ENCODE measurements at regions not wholly inside any gene's neighbourhood (a gene's known extent, or its start where the extent isn't known, plus 50 kb on each side); places are given as distances from the start of the nearest gene placed in this dataset.
"Not testable (repeated sequence)": the region's sequence is repeated elsewhere in the genome, so short reads cannot be mapped to it uniquely, and the experiment has no call there.

DNA sequence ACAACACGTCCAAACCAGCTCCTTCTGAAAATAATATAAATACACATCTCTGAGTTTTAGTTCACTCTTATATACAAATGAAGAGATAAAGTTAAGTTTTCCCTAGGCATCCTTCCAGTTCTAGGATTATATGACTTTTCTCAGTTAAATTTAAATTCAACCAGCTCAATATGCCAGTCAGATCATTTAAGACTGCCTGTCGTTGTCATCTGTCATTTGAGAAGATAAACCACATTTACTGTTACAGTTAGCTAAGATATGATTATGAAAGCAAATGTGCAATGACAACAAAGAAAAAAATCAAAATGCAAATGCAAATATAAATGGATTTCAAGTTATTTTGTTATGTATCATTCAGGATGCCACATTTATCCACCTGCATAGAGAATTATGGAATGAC lies 671.7 kb upstream of the GOT2 start:
- DNase-seq (ENCODE audit: low spot score), result no peak

DNA sequence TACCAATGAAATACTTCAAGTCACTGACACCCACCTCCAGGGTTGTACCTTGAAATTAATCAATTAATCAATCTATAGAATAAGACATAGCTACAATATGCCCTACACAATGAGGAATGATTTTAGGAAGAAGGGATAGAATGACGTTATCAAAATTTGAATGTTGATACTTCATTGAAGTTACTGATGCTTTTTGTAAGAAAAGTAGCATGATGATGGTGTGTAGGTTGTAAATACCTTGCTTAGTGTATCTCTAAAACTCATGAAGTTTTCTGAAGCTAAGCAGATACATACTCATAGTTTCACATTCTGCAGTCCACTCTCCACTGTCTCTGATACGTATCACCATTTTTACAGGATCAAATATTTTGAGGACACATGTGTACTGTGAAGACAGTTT lies 670.4 kb upstream of the GOT2 start:
- no peak for DNase-seq (ENCODE audit: low spot score)

DNA sequence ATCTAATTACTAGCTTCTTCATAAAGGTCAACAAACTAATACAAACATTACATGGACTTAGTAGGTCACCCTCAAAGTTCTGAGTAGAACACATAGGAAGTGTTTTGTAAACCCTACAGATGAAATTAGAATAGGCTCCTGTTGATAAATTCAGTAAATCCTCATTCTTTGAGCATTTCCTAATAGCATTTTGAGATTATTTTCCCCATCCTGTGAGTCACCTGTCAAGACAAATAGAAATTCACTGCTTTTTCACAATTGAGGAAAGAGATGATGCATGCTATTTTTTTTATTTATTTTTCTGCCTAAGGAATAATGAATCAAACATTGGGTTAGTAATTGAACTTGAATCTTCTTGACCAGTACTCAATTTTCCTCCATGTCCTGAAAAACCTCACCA lies 666.7 kb upstream of the GOT2 start:
- DNase-seq (ENCODE audit: low spot score), result no peak

DNA sequence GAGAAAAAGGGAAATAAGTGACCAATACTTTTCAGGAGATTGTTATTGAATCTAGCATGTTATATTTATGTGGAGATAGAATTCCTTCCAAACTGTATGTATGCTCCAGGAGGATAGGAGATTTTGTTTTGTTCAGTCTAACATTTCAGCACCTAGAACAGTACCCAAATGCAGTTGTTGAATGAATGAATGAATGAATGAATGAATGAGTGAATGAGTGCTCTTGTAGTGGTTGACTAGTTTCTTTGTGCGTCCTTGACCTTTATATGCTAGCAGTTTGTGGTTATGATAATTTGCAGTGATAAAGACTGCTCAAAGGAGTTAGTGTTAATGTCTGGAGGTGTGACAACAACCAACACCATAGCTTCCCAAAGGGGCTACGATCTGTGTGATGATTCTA lies 663.5 kb upstream of the GOT2 start:
- no peak for DNase-seq (ENCODE audit: low spot score)

DNA sequence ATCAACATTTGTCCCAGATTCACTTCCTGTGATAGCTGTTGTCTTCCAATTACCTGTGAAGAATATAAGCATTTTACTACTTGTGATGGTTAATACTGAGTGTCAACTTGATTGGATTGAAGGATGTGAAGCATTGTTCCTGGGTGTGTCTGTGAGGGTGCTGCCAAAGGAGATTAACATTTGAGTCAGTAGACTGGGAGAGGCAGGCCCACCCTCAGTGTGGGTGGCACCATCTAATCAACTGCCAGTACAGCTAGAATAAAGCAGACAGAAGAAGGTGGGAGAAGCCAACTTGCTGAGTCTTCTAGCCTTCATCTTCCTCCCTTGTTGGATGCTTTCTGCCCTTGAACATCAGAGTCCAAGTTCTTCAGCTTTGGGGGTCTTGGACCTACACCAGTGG lies 660.4 kb upstream of the GOT2 start:
- no peak for DNase-seq (ENCODE audit: low spot score)

DNA sequence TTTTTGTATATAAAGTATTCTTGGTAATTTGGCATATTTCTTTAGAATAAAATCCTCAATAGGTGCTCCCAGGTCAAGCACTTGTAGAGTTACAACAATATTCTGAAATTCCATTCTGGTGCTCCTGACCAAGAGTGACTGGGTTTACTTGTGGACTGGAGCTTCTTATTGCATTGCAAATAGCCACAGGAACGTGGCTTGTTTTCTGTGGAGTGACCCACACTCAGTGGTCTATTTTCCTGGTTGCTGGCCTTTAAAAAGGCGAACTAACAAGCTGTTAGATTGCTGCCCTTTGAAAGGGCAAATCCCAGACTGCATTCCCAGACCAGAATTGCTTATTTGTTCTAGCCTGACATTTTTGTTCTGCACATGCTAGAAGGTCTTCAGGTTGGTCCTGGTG lies 658.8 kb upstream of the GOT2 start:
- no peak for DNase-seq (ENCODE audit: low spot score)

DNA sequence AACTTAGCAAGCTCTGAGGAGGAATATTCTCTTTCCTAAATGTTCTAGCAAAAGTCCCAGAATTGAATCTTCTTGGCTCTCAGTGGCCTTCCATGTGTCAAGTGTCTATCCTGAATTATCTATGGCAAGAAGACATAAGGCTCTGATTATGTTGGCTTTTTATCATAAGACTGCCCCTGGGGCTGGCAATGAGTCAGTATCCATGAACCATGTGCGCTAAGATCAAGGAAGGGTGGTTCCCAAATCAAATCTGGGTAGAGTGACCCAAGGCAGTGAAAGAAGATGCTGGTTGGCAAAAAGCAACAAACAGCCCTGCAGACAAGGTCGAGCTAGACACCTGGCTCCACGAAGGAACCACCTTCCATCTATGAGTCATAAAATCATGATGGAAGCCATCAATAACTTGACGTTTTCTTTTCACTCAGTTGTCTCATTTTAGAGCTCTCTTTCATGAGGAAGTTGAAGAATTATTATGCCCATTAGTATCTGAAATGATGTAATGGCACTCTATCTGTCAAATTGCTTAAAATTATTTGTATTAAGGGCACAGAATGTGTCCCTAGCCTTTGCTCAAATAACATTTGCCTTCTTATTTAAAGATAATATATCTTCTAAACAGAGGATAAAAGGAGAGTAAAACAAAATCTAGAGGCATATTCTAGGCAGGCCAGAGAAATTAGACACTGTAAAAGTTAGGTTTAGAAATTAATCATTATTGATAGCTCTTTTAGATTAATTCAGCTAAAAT lies 657.7 kb upstream of the GOT2 start:
- DNase-seq (ENCODE audit: low spot score), result no peak

DNA sequence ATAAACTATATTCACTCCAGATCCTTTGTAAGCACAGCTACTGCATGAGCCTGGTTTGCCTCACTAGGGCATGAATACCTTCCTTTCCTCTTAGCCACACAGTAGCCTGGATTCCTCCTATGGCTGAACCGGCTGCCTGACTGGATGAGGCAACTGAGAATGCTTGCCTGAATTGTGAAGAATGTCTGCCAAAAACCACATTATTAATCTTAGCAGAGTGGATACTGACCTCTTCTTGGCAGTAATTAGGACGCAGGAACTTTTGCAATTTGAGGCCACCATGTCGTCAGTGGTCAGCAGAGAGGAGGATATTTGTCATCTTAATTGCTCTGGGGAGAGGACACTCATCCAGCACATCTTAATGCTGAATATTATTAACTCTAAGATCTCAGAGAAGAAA lies 651.8 kb upstream of the GOT2 start:
- DNase-seq (ENCODE audit: low spot score), result no peak

DNA sequence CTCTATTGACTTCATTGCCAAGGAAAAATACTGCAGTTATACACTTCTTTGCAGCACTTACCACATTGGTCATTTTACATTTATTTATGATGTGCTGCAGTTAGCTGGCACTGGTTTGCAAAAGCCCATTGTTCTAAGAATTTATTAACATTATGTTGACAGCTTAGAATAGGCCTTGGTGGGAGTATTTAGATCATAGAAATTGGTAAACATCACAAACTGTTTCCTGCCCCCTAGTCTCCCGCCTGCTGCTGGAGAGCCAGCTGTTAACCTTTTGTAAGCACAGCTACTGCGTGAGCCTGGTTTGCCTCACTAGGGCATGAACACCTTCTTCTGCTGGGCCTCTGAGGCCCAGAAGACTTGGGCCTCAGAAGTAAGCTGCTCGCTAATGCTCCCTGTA lies 651.4 kb upstream of the GOT2 start:
- no peak for DNase-seq (ENCODE audit: low spot score)

DNA sequence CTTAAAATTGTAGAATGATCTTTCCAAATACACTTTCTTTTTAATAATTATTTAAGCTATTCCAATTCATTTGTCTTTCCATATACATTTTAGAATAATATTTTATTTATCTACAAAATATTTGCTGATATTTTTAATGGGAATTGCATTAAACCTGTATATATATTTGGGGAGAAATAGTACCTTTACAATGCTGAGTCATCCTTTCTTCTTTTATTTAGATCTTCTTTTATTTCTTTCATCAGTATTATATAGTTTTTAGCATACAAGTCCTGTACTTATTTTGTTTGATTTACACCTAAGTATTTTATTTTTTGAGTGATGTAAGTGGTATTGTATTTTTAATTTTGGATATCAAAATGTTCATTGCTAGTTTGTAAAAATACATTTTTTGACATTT lies 639.5 kb upstream of the GOT2 start:
- no peak for DNase-seq (ENCODE audit: low spot score)

DNA sequence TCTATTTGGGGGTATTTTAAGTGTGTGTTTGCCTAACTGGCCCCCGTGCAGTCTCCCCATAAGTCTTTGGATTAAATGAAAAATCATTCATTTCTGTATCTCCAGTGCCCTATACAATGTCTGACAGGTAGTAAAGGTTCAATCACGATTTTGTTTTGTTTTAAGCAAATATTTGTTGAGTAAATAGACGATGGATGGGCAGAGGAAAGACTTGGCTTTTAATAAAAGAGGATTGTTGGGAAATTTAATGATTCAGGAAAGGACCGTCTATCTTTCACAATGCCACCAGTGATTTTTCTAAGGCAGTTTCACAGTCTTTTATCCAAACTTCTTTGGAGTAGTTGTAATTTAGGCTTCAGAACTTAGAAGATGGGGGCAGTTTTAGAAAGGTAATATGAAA lies 636.6 kb upstream of the GOT2 start:
- no peak for DNase-seq (ENCODE audit: low spot score)

DNA sequence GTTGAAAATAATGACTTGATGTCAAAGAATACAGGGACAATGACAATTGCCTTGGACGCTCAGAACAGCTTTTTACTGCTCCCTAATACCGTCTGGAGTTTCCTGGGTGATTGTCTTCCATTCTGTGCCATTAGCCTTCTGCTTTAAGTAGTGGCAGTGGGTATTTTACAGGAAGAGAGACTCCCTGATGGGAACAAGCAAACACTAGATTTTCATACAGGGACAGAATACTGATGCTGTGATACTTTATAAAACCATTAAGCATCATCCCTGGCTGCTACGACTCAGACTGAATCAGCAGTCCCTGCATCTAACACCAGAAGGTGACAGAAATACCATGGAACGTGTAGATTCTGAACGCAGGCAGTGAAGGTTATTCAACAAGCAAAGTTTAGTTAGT lies 635.4 kb upstream of the GOT2 start:
- DNase-seq (ENCODE audit: low spot score), result no peak

DNA sequence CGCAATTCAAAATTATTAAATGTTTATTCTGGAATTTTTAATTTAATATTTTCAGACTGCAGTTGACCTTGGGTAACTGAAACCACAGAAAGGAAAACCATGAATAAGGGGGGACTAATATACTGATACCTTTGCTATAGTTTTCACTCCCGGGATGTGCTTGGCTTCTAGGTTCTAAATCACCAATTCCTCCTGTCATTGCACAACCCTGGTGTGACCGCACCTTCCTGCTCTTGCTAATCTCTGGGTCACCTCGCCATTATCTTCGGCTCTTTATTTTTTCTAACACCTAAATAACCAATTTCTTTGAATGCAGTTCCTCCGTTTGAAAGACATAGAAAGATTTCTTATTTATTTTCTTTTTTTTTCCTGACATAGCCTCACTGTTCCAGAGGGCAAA lies 634.5 kb upstream of the GOT2 start:
- DNase-seq (ENCODE audit: low spot score), result no peak

DNA sequence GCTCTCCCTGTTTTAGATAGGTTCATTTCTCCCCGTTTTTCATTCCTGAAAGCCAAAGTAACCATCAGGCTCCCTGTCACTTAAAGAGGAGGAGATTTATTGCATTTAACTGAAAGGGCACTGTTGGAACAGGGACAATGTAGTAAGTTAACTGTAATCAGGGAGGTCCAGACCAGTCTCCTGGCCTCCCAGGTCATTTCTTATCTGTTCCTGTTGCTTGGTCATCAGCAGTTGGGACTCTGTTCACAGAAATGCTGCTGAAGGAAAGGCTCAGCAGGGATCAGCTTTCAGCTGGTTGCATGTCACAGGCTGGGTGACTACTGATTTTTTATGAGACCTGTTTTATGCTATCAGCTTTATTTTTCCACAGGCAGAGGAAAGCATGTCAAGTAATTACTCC lies 622.6 kb upstream of the GOT2 start:
- DNase-seq (ENCODE audit: low spot score), result no peak

DNA sequence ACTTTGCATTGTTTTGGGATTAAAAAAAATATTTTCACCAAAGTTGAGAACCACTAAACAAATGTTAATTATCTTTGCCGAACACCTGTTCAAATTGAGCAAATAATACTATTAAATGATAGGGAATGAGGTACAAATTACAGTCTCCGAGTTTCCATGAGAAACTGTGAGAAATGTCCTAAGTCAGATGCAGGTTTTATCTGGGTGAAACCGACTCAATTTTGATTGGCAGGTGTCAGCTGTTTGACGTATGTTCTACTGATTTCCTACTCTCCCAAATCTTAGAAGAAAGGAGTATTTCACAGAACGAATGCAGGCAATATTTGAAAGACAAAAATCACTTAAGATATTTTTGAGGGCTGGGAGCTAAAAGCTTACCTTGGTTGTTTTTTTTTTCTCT lies 622.0 kb upstream of the GOT2 start:
- no peak for DNase-seq (ENCODE audit: low spot score)

DNA sequence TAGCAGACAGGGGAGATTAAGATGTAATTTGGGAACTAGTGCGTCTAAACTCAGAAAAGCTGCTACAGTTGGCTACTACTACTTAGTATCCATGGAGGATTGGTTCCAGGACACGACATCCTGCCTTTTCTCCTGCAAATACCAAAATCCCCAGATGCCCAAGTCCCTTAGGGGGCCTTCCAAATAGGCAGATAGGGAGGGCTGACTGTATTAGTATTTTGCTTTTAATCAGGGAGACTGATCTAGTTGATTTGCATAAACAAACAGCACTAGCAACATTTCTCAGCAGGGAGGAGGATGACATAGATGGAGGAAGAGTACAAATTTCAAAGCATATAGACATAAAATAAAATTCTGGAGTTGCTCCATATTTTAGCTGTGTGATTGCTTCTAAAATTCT lies 621.6 kb upstream of the GOT2 start:
- DNase-seq (ENCODE audit: low spot score), result no peak

DNA sequence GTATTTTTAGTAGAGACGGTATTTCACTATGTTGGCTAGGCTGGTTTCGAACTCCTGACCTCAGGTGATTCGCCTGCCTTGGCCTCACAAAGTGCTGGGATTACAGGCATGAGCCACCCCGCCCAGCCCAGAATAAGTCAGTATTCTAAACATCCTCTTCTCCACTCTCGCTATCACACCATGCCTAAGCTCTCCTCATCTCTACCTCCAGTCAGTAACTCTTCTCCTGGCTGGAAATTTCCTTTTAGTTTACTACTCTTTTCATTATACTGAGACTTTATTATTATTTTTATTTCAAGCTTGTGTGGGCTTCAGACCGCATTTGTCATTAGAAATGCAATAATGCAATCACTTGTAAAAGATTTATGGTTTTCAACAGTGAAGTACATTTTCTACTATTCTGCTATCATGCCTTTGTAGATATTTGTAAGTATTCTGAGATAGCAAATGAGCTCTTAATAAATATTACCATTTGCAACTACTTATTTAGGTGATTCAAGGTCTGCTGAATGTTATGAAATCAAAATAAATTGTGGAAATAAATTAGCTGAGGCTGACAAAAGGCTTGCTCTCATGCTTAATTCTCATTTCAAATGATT lies 617.3 kb upstream of the GOT2 start:
- no peak for DNase-seq (ENCODE audit: low spot score)

DNA sequence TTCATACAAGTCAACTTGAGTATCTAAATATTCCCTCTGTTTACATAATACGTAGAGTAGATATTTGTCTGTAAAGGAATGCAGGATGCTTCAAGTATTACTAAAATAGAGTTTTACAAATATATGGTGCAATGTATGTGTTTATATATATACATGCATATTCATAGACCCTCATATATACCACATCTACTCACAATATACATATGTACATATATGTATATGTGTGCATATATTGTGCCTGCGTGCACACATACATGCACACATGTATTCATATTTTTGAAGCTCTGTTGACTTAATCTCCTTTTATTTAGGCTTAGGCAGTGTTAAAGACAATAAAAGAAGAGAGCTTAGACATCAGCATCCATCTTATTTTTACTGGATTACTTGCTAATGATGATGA lies 616.6 kb upstream of the GOT2 start:
- DNase-seq (ENCODE audit: low spot score), result no peak

DNA sequence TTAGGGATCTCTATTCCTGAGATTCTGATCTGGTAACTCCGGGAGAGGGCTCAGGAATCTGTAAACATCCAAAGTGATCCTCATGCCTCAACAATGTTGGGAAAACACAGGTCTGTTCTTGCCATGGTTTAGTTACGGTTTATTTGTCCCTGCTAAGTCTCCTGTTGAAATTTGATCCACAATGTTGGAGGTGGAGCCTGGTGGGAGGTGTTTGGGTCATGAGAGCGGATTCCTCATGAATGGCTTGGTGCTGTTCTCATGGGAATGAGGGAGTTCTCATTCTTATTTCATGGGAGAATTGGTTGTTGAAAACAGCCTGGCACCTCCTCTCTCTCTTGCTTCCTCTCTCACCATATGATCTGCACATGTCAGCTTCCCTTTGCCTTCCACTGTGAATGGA lies 608.6 kb upstream of the GOT2 start:
- no peak for DNase-seq (ENCODE audit: low spot score)

DNA sequence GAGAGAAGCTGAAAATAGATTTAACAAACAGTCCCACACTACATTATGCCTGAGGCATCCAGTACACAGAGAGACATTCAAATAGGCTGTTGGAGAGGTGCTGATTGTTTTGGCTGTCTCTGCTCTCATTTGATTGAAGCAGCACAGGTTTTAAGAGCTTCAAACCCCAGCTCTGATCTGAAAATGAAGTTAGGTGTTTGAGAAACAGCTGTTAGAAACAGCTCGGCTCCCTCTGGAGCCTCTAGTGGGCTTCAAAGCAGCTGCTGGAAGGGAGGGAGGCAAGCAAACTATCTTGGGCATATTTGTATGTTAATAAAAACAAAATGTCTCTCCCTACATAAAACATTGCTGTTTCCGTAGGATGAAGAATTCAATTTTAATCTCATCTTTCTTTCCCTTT lies 607.3 kb upstream of the GOT2 start:
- no peak for DNase-seq (ENCODE audit: low spot score)

DNA sequence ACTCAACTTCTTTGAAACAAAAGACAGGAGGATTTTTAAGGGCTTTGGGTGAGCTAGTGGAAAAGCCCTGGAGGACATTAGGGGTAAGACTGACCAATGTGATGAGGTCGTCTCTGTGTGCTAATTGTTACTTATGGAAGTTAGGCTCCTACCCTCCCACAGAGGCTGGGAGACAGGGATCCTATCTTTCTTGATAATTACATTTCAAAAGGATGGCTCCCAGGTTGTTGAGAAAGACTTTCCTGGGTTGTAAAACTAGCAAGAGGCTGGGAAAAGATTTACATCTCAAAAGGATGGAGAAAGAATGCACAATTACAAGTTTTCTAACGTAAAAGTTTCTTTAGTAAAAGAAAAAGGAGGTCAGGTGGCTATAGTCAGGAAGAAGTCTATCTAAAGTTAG lies 605.8 kb upstream of the GOT2 start:
- DNase-seq (ENCODE audit: low spot score), result no peak

DNA sequence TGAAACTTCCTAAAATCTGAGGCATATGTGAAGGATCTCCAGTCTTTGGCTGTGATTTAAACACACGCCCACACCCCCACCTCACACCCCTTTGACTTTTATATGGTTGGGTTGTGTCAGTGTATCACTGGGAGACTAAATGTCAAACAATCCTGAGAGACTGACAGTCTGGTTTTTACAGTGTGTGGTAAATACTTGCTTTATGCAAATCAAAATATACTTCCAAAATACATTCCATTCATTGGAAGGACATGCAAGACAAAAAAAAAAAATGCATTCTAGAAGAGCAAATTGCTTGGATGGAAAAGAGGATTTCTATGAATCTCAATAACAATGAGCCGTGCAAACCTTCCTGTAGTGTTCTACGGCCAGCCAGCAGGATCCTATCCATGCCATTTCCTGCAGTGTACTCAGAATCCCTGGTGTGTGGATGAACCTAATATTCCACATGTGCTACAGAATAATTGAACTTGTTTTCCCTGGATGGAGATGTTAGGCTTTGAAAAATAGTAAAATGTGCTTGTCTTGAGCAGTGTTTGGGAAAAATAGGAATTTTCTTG lies 602.1 kb upstream of the GOT2 start:
- no peak for DNase-seq (ENCODE audit: low spot score)

DNA sequence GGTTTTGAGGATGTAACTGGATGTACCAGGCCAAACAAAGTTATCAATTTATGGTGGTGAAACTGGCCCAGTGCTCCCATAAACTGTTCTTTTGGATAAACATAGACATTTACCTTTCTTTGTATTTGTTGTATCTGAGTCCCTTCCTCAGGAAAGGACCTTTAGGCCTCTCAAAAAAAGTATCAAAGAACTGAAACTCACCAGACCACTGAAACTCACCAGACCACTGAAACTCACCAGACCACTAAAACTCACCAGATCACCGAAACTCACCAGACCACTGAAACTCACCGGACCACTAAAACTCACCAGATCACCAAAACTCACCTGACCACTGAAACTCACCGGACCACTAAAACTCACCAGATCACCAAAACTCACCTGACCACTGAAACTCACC lies 597.6 kb upstream of the GOT2 start:
- not testable (repeated sequence) for DNase-seq (ENCODE audit: low spot score)
